GM23338 (cell line): ENCODE measurements at regions not wholly inside any gene's neighbourhood (a gene's known extent, or its start where the extent isn't known, plus 50 kb on each side); places are given as distances from the start of the nearest gene placed in this dataset.

Experiments
- ATAC-seq: fragments of 200-7000 bp; cut with Tn5 transposase; 3 replicates; pipeline ENCODE4 v1.9.1; 2020
- DNase-seq: peaks from one replicate; pipeline ENCODE4 v3.0.0-alpha.2; 2015; ENCODE audit warnings: low spot score
- H2AFZ ChIP-seq: fragments of 200-600 bp; sonication (generic); 2 replicates; pipeline ENCODE4 v1.8.0; 2016; ENCODE audit warnings: antibody characterized with exemption, mild to moderate bottlenecking, moderate library complexity
- H3F3A ChIP-seq: fragments of 200-600 bp; sonication (generic); replicated peaks from 2 replicates; pipeline ENCODE4 v1.8.0; 2017; ENCODE audit warnings: antibody characterized with exemption, mixed run types, low read depth
- H3K27ac ChIP-seq: fragments of 200-600 bp; sonication (generic); 2 replicates; pipeline ENCODE4 v1.6.1; 2016; ENCODE audit warnings: low read depth
- H3K27me3 ChIP-seq: fragments of 200-600 bp; sonication (generic); 2 replicates; pipeline ENCODE4 v1.8.0; 2016; ENCODE audit warnings: mild to moderate bottlenecking, mixed run types, moderate library complexity; ENCODE audit not compliant: insufficient read depth
- H3K36me3 ChIP-seq: fragments of 200-600 bp; sonication (generic); 2 replicates; pipeline ENCODE4 v1.8.0; 2016; ENCODE audit warnings: mild to moderate bottlenecking; ENCODE audit not compliant: insufficient read depth
- H3K4me1 ChIP-seq: fragments of 200-600 bp; sonication (generic); 2 replicates; pipeline ENCODE4 v1.8.0; 2016; ENCODE audit warnings: mild to moderate bottlenecking, moderate library complexity; ENCODE audit not compliant: insufficient read depth
- H3K4me2 ChIP-seq: fragments of 200-600 bp; sonication (generic); 2 replicates; pipeline ENCODE4 v1.7.1; 2017; ENCODE audit warnings: mixed run types
- H3K4me3 ChIP-seq: fragments of 200-600 bp; sonication (generic); 2 replicates; pipeline ENCODE4 v1.6.1; 2016; ENCODE audit warnings: mixed run types
- H3K79me2 ChIP-seq: fragments of 200-600 bp; sonication (generic); replicated peaks from 2 replicates; pipeline ENCODE4 v1.8.0; 2017; ENCODE audit warnings: mild to moderate bottlenecking; ENCODE audit not compliant: insufficient read depth
- H3K9me2 ChIP-seq: fragments of 200-600 bp; sonication (generic); 2 replicates; pipeline ENCODE4 v1.8.0; 2017; ENCODE audit not compliant: insufficient read depth
- H4K20me1 ChIP-seq: fragments of 200-600 bp; sonication (generic); replicated peaks from 2 replicates; pipeline ENCODE4 v1.8.0; 2017; ENCODE audit warnings: mild to moderate bottlenecking; ENCODE audit not compliant: insufficient read depth
- H3K27ac Mint-ChIP-seq: 2 replicates; pipeline ENCODE4 v1.8.0; 2020; ENCODE audit warnings: inconsistent platforms, mild to moderate bottlenecking, moderate library complexity, mixed read lengths
- H3K27me3 Mint-ChIP-seq: 3 replicates; pipeline ENCODE4 v1.8.0; 2022; ENCODE audit warnings: low read depth, mild to moderate bottlenecking, moderate library complexity, mixed read lengths, inconsistent platforms; ENCODE audit not compliant: insufficient read depth, poor library complexity
- H3K36me3 Mint-ChIP-seq: 3 replicates; pipeline ENCODE4 v1.8.0; 2021; ENCODE audit warnings: low read depth, mild to moderate bottlenecking, inconsistent platforms, moderate library complexity, mixed read lengths
- H3K4me1 Mint-ChIP-seq: 3 replicates; pipeline ENCODE4 v1.8.0; 2020; ENCODE audit warnings: mild to moderate bottlenecking, inconsistent platforms, mixed read lengths
- H3K4me3 Mint-ChIP-seq: 3 replicates; pipeline ENCODE4 v1.8.0; 2021; ENCODE audit warnings: moderate library complexity, mild to moderate bottlenecking, inconsistent platforms, mixed read lengths
- H3K9me3 Mint-ChIP-seq: 3 replicates; pipeline ENCODE4 v1.8.0; 2020; ENCODE audit warnings: moderate library complexity, mild to moderate bottlenecking, inconsistent platforms, mixed read lengths
- EZH2phosphoT487 ChIP-seq: fragments of 200-600 bp; sonication (generic); IDR thresholded peaks from one replicate; pipeline ENCODE4 v1.8.1; 2018; ENCODE audit warnings: antibody characterized with exemption; ENCODE audit not compliant: unreplicated experiment
- JUNB ChIP-seq: IDR thresholded peaks from one replicate; pipeline ENCODE4 v1.6.1; 2016; ENCODE audit warnings: antibody characterized with exemption; ENCODE audit not compliant: unreplicated experiment
- POLR2AphosphoS5 ChIP-seq: IDR thresholded peaks from 2 replicates; pipeline ENCODE4 v1.6.1; 2016; ENCODE audit warnings: antibody characterized with exemption, low read depth
- STAT1 ChIP-seq: IDR thresholded peaks from one replicate; pipeline ENCODE4 v1.6.1; 2016; ENCODE audit warnings: antibody characterized with exemption; ENCODE audit not compliant: unreplicated experiment
- ZNF331 ChIP-seq: fragments of 250-450 bp; sonication (Bioruptor Pico); IDR thresholded peaks from 2 replicates; pipeline ENCODE4 v1.5.0; 2020; ENCODE audit warnings: low read depth, mild to moderate bottlenecking, moderate library complexity
- TF ChIP-seq, protein P1 (sequence below): IDR thresholded peaks from one replicate; pipeline ENCODE4 v1.6.1; 2018; ENCODE audit warnings: antibody characterized with exemption; ENCODE audit not compliant: unreplicated experiment
- TF ChIP-seq, protein P2 (sequence below): IDR thresholded peaks from 2 replicates; pipeline ENCODE4 v1.6.1; 2016; ENCODE audit warnings: antibody characterized with exemption
- TF ChIP-seq, protein P3 (sequence below), 2 experiments: fragments of 200-600 bp in 1 of 2; sonication (generic) in 1 of 2; conservative IDR thresholded peaks; 2 replicates each; pipeline versions ENCODE4 v1.5.1 to v1.6.1; 2016 to 2017; ENCODE audit warnings: antibody characterized with exemption in 2 of 2, low read depth in 2 of 2, mild to moderate bottlenecking in 2 of 2, moderate library complexity in 1 of 2
- TF ChIP-seq, protein P4 (sequence below): fragments of 250-450 bp; sonication (Bioruptor Pico); IDR thresholded peaks from 2 replicates; pipeline ENCODE4 v1.5.0; 2020; ENCODE audit warnings: mild to moderate bottlenecking, moderate library complexity

DNA sequence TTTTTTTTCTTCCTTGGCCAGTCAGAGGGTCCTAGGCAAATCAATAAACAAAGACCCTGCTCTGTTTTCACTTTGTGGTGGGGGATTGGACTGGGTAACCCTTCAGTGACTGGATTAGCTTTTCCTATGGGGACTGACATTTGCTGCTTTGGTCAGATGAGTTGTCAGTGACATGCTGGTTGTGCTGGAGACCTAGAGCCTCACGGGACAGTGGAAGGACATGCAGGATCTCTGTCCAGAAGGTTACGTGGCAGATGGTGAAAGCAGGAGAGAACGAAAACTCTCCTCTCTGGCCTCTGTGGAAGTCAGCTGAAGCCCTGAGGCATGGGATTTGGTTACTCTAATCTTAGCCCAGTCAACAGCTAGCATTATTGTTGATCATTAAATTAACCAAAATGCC is 90.0 kb upstream of the BMPER start (continued):
- TF ChIP-seq, protein P1, sequence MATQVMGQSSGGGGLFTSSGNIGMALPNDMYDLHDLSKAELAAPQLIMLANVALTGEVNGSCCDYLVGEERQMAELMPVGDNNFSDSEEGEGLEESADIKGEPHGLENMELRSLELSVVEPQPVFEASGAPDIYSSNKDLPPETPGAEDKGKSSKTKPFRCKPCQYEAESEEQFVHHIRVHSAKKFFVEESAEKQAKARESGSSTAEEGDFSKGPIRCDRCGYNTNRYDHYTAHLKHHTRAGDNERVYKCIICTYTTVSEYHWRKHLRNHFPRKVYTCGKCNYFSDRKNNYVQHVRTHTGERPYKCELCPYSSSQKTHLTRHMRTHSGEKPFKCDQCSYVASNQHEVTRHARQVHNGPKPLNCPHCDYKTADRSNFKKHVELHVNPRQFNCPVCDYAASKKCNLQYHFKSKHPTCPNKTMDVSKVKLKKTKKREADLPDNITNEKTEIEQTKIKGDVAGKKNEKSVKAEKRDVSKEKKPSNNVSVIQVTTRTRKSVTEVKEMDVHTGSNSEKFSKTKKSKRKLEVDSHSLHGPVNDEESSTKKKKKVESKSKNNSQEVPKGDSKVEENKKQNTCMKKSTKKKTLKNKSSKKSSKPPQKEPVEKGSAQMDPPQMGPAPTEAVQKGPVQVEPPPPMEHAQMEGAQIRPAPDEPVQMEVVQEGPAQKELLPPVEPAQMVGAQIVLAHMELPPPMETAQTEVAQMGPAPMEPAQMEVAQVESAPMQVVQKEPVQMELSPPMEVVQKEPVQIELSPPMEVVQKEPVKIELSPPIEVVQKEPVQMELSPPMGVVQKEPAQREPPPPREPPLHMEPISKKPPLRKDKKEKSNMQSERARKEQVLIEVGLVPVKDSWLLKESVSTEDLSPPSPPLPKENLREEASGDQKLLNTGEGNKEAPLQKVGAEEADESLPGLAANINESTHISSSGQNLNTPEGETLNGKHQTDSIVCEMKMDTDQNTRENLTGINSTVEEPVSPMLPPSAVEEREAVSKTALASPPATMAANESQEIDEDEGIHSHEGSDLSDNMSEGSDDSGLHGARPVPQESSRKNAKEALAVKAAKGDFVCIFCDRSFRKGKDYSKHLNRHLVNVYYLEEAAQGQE = no peak
- TF ChIP-seq JUNB = no peak
- no peak for TF ChIP-seq ZNF331 (CRISPR knock-in tag)
- TF ChIP-seq EZH2phosphoT487 = no peak
- TF ChIP-seq STAT1 = no peak
- TF ChIP-seq, protein P2, sequence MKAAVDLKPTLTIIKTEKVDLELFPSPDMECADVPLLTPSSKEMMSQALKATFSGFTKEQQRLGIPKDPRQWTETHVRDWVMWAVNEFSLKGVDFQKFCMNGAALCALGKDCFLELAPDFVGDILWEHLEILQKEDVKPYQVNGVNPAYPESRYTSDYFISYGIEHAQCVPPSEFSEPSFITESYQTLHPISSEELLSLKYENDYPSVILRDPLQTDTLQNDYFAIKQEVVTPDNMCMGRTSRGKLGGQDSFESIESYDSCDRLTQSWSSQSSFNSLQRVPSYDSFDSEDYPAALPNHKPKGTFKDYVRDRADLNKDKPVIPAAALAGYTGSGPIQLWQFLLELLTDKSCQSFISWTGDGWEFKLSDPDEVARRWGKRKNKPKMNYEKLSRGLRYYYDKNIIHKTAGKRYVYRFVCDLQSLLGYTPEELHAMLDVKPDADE = no peak

DNA sequence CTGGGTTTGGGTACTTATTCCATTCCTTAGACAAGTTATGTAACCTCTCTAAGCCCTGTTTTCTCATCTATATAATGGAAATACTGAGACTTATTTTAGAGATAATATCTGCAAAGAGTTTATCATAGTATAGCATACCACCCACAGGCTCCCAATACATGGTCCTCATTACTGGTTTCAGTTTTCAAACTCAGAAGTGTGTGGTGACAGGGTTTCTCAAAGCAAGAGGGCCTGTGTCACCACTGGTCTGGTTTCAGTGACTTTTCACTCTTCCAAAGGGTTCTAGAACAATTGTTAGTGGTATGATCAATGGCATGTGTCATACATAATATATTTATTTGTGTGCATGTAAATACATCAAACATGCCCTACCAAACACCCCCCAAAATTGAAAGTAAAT is 89.2 kb upstream of the BMPER start:
- Histone ChIP-seq H4K20me1 (no peaks in the 10 kb centered on the region), H3K27ac (no peak overlapping the region), H3K4me2 (no peak overlapping the region), H3K9me2 (peaks cover 13% of the 10 kb centered on the region; the same call in 1 of the 2 replicates), H3K4me1 (no peaks in the 10 kb centered on the region), H2AFZ (no peak overlapping the region), H3K27me3 (no peaks in the 10 kb centered on the region), H3K4me3 (no peak overlapping the region), H3K36me3 (no peaks in the 10 kb centered on the region), H3K79me2 (no peaks in the 10 kb centered on the region), H3F3A (no peaks in the 10 kb centered on the region)
- Mint-ChIP-seq H3K27ac (no peak overlapping the region), H3K27me3 (no peaks in the 10 kb centered on the region), H3K4me3 (no peak overlapping the region), H3K36me3 (peaks cover 6% of the 10 kb centered on the region; the same call in 1 of the 3 replicates), H3K9me3 (peaks cover 9% of the 10 kb centered on the region; the same call in 1 of the 3 replicates), H3K4me1 (no peaks in the 10 kb centered on the region)
- DNase-seq = no peak
- ATAC-seq = no peak
- TF ChIP-seq, protein P3, sequence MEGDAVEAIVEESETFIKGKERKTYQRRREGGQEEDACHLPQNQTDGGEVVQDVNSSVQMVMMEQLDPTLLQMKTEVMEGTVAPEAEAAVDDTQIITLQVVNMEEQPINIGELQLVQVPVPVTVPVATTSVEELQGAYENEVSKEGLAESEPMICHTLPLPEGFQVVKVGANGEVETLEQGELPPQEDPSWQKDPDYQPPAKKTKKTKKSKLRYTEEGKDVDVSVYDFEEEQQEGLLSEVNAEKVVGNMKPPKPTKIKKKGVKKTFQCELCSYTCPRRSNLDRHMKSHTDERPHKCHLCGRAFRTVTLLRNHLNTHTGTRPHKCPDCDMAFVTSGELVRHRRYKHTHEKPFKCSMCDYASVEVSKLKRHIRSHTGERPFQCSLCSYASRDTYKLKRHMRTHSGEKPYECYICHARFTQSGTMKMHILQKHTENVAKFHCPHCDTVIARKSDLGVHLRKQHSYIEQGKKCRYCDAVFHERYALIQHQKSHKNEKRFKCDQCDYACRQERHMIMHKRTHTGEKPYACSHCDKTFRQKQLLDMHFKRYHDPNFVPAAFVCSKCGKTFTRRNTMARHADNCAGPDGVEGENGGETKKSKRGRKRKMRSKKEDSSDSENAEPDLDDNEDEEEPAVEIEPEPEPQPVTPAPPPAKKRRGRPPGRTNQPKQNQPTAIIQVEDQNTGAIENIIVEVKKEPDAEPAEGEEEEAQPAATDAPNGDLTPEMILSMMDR (conservative IDR thresholded peaks at IDR 0.05; ENCODE audit: low read depth in 2 of 2) = no peak
- no peak for TF ChIP-seq ZNF331 (CRISPR knock-in tag)
- no peak for TF ChIP-seq POLR2AphosphoS5
- no peak for TF ChIP-seq EZH2phosphoT487
- TF ChIP-seq, protein P1 = no peak
- TF ChIP-seq, protein P4, sequence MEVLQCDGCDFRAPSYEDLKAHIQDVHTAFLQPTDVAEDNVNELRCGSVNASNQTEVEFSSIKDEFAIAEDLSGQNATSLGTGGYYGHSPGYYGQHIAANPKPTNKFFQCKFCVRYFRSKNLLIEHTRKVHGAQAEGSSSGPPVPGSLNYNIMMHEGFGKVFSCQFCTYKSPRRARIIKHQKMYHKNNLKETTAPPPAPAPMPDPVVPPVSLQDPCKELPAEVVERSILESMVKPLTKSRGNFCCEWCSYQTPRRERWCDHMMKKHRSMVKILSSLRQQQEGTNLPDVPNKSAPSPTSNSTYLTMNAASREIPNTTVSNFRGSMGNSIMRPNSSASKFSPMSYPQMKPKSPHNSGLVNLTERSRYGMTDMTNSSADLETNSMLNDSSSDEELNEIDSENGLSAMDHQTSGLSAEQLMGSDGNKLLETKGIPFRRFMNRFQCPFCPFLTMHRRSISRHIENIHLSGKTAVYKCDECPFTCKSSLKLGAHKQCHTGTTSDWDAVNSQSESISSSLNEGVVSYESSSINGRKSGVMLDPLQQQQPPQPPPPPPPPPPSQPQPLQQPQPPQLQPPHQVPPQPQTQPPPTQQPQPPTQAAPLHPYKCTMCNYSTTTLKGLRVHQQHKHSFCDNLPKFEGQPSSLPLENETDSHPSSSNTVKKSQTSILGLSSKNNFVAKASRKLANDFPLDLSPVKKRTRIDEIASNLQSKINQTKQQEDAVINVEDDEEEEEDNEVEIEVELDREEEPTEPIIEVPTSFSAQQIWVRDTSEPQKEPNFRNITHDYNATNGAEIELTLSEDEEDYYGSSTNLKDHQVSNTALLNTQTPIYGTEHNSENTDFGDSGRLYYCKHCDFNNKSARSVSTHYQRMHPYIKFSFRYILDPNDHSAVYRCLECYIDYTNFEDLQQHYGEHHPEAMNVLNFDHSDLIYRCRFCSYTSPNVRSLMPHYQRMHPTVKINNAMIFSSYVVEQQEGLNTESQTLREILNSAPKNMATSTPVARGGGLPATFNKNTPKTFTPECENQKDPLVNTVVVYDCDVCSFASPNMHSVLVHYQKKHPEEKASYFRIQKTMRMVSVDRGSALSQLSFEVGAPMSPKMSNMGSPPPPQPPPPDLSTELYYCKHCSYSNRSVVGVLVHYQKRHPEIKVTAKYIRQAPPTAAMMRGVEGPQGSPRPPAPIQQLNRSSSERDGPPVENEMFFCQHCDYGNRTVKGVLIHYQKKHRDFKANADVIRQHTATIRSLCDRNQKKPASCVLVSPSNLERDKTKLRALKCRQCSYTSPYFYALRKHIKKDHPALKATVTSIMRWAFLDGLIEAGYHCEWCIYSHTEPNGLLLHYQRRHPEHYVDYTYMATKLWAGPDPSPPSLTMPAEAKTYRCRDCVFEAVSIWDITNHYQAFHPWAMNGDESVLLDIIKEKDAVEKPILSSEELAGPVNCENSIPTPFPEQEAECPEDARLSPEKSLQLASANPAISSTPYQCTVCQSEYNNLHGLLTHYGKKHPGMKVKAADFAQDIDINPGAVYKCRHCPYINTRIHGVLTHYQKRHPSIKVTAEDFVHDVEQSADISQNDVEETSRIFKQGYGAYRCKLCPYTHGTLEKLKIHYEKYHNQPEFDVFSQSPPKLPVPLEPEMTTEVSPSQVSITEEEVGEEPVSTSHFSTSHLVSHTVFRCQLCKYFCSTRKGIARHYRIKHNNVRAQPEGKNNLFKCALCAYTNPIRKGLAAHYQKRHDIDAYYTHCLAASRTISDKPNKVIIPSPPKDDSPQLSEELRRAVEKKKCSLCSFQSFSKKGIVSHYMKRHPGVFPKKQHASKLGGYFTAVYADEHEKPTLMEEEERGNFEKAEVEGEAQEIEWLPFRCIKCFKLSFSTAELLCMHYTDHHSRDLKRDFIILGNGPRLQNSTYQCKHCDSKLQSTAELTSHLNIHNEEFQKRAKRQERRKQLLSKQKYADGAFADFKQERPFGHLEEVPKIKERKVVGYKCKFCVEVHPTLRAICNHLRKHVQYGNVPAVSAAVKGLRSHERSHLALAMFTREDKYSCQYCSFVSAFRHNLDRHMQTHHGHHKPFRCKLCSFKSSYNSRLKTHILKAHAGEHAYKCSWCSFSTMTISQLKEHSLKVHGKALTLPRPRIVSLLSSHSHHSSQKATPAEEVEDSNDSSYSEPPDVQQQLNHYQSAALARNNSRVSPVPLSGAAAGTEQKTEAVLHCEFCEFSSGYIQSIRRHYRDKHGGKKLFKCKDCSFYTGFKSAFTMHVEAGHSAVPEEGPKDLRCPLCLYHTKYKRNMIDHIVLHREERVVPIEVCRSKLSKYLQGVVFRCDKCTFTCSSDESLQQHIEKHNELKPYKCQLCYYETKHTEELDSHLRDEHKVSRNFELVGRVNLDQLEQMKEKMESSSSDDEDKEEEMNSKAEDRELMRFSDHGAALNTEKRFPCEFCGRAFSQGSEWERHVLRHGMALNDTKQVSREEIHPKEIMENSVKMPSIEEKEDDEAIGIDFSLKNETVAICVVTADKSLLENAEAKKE = no peak
